Smooth muscle cell (in vitro differentiated cells): ENCODE measurements at regions not wholly inside any gene's neighbourhood (a gene's known extent, or its start where the extent isn't known, plus 50 kb on each side); places are given as distances from the start of the nearest gene placed in this dataset.

Experiments
- DNase-seq: peaks from one replicate; lab custom pipeline; 2025; ENCODE audit not compliant: unreplicated experiment; lab: John Stamatoyannopoulos, UW
- H2AFZ ChIP-seq: fragments of 200-600 bp; sonication (generic); 2 replicates; pipeline ENCODE4 v1.6.0; 2016; ENCODE audit warnings: antibody characterized with exemption, low read depth, mild to moderate bottlenecking
- H3F3A ChIP-seq: fragments of 200-600 bp; sonication (generic); 2 replicates; pipeline ENCODE4 v1.6.0; 2017; ENCODE audit warnings: antibody characterized with exemption, low read depth
- H3K27ac ChIP-seq: fragments of 200-600 bp; sonication (generic); 2 replicates; pipeline ENCODE4 v1.5.1; 2016; ENCODE audit warnings: low read depth, mild to moderate bottlenecking
- H3K27me3 ChIP-seq: fragments of 200-600 bp; sonication (generic); 2 replicates; pipeline ENCODE4 v1.6.1; 2016; ENCODE audit warnings: low read depth, mild to moderate bottlenecking
- H3K36me3 ChIP-seq: fragments of 200-600 bp; sonication (generic); 2 replicates; pipeline ENCODE4 v1.5.1; 2016; ENCODE audit warnings: low read depth
- H3K4me1 ChIP-seq: fragments of 200-600 bp; sonication (generic); 2 replicates; pipeline ENCODE4 v1.5.1; 2016; ENCODE audit warnings: low read depth
- H3K4me2 ChIP-seq: fragments of 200-600 bp; sonication (generic); 2 replicates; pipeline ENCODE4 v1.6.0; 2016; ENCODE audit warnings: mild to moderate bottlenecking
- H3K4me3 ChIP-seq: fragments of 200-600 bp; sonication (generic); 2 replicates; pipeline ENCODE4 v1.5.1; 2016; ENCODE audit warnings: mild to moderate bottlenecking
- H3K79me2 ChIP-seq: fragments of 200-600 bp; sonication (generic); 2 replicates; pipeline ENCODE4 v1.6.0; 2016; ENCODE audit warnings: low read depth, mild to moderate bottlenecking
- H3K9ac ChIP-seq: fragments of 200-600 bp; sonication (generic); 2 replicates; pipeline ENCODE4 v1.6.0; 2016; ENCODE audit warnings: low read depth
- H3K9me3 ChIP-seq: fragments of 200-600 bp; sonication (generic); replicated peaks from 2 replicates; pipeline ENCODE4 v1.5.1; 2016; ENCODE audit warnings: low read depth
- H4K20me1 ChIP-seq: fragments of 200-600 bp; sonication (generic); 2 replicates; pipeline ENCODE4 v1.6.0; 2016; ENCODE audit warnings: low read depth
- WGBS: methylation state at CpG from one replicate; pipeline ENCODE4 v1.1.7; 2016; ENCODE audit warnings: low lambda C conversion rate; 5-methylcytosine and 5-hydroxymethylcytosine counted together
- TF ChIP-seq, protein P1 (sequence below): fragments of 200-600 bp; sonication (generic); IDR thresholded peaks from 2 replicates; pipeline ENCODE4 v1.5.1; 2017; ENCODE audit warnings: borderline replicate concordance, mild to moderate bottlenecking, antibody characterized with exemption; ENCODE audit not compliant: insufficient read depth, poor library complexity, severe bottlenecking

DNA sequence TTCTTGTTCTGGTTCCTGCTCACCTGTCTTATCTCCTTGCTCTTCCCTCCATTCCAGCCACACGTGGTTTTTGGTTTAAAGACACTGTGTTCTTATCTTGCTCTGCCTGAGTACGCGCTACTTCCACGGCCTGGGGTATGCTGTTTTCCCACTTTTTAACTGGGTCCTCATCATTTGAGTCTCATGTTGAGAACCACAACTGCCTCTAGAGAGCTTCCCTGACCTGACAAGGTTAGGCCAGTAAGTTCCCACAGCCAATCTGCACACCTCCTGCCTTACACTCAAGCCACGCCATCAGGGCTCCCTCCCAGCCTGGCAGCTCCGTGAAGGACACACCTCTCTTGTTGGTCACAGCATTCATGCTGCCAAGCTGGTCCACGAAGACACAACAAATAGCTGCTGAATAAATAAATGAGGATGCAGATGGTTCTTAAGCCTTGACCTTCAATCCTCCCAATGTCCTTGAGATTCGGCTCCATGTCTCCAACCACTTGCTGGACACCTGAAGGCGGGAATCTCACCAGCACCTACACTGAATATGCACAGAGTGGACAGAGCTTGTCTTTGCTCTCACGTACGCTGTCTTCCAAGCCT is 201.7 kb upstream of the KLF14 start:
- Histone ChIP-seq H3K36me3 (no peaks in the 10 kb centered on the region), H3K4me3 (no peak overlapping the region), H3K4me2 (no peak overlapping the region), H3F3A (no peaks in the 10 kb centered on the region), H3K79me2 (peaks cover 26% of the 10 kb centered on the region), H3K9ac (no peak overlapping the region), H3K4me1 (peaks cover 9% of the 10 kb centered on the region), H2AFZ (no peak overlapping the region), H3K9me3 (no peaks in the 10 kb centered on the region), H3K27ac (no peak overlapping the region), H4K20me1 (peaks cover 36% of the 10 kb centered on the region), H3K27me3 (no peaks in the 10 kb centered on the region)
- DNase-seq, result no peak
- TF ChIP-seq, protein P1, sequence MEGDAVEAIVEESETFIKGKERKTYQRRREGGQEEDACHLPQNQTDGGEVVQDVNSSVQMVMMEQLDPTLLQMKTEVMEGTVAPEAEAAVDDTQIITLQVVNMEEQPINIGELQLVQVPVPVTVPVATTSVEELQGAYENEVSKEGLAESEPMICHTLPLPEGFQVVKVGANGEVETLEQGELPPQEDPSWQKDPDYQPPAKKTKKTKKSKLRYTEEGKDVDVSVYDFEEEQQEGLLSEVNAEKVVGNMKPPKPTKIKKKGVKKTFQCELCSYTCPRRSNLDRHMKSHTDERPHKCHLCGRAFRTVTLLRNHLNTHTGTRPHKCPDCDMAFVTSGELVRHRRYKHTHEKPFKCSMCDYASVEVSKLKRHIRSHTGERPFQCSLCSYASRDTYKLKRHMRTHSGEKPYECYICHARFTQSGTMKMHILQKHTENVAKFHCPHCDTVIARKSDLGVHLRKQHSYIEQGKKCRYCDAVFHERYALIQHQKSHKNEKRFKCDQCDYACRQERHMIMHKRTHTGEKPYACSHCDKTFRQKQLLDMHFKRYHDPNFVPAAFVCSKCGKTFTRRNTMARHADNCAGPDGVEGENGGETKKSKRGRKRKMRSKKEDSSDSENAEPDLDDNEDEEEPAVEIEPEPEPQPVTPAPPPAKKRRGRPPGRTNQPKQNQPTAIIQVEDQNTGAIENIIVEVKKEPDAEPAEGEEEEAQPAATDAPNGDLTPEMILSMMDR, result no peak
- WGBS, result 92% methylated on average over 11 of the region's 11 CpGs

DNA sequence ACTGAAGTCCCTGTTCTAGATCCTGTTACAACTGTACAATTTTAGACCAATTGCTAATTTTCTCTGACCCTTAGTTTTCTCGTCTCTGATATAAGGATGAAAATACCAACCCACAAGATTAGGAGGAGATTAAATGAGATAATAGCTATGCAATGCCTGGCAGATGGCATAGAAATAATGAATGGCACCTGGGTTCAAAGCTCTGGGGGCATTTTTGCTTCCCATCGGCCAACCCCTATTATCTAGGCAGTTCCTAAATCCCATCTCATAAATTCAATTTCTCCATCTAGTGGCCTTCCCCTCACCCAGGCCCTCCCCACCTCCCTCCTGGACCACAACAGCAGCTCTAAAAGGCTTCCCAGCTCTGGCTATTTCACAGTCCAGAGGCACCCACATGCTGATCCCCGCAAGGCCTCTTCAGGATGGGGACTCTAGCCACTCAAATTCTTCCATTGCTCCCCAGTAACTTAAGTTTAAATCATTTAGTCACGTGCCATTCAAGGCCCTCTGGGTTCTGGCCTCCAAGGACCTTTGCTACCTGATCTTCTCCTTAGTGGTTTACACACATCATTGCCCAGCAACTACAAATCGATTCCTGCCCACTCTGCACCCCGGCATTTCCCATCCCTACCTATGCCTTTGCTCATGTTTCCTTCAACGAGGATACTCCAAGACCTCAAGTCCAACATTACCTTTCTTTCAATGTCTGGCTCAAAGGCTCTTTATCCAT is 202.4 kb upstream of the KLF14 start:
- Histone ChIP-seq H3K27ac (no peak overlapping the region), H3K79me2 (peaks cover 23% of the 10 kb centered on the region), H3K9ac (no peak overlapping the region), H3K27me3 (no peaks in the 10 kb centered on the region), H3K4me2 (no peak overlapping the region), H3K36me3 (no peaks in the 10 kb centered on the region), H3K4me1 (peaks cover 9% of the 10 kb centered on the region), H2AFZ (no peak overlapping the region), H3F3A (no peaks in the 10 kb centered on the region), H3K4me3 (no peak overlapping the region), H3K9me3 (no peaks in the 10 kb centered on the region), H4K20me1 (peaks cover 39% of the 10 kb centered on the region)
- WGBS, result 76% methylated on average over 7 of the region's 7 CpGs
- TF ChIP-seq, protein P1, result no peak
- no peak for DNase-seq

- TF ChIP-seq, protein P1, result no peak
- Histone ChIP-seq H3K4me2 (no peak overlapping the region), H3K36me3 (no peaks in the 10 kb centered on the region), H3F3A (no peaks in the 10 kb centered on the region), H3K79me2 (peaks cover 16% of the 10 kb centered on the region), H3K4me3 (no peak overlapping the region), H3K27ac (no peak overlapping the region), H3K9ac (no peak overlapping the region), H2AFZ (no peak overlapping the region), H3K9me3 (no peaks in the 10 kb centered on the region), H4K20me1 (peaks cover 39% of the 10 kb centered on the region), H3K27me3 (no peaks in the 10 kb centered on the region), H3K4me1 (peaks cover 9% of the 10 kb centered on the region)
- no peak for DNase-seq
- WGBS, result 96% methylated on average over 2 of the region's 2 CpGs
These were observed 203.0 kb upstream of the KLF14 start for GRCh38 chr7:130937016-130937415.
